PC-9 (cell line): ENCODE measurements at regions not wholly inside any gene's neighbourhood (a gene's known extent, or its start where the extent isn't known, plus 50 kb on each side); places are given as distances from the start of the nearest gene placed in this dataset.

Experiments used
- BruUV-seq: library from RNA; stranded (reverse); fragments of 400-500 nt; replicated peaks from 2 replicates; lab custom pipeline; 2021; lab: Mats Ljungman, UMichigan
- CTCF ChIA-PET: fragments of 300-600 bp; sonication (Branson Sonifier 250); formaldehyde crosslinking; loops from one replicate; lab custom pipeline; 2022; ENCODE audit warnings: antibody characterized with exemption; lab: Charles Lee
- POLR2A ChIA-PET: fragments of 300-600 bp; sonication (Branson Sonifier 250); formaldehyde crosslinking; loops from one replicate; lab custom pipeline; 2022; ENCODE audit warnings: antibody characterized with exemption; ENCODE audit not compliant: unreplicated experiment; lab: Charles Lee
- DNase-seq, 2 experiments: peaks; one replicate each; pipeline versions ENCODE4 v3.0.0 to v3.0.0-alpha.2; 2015 to 2022; ENCODE audit warnings: mixed read lengths in 1 of 2
- H2AFZ ChIP-seq: fragments of 200-600 bp; sonication (generic); 2 replicates; pipeline ENCODE4 v1.8.1; 2017; ENCODE audit warnings: antibody characterized with exemption
- H3F3A ChIP-seq: fragments of 200-600 bp; sonication (generic); 2 replicates; pipeline ENCODE4 v1.8.1; 2017; ENCODE audit warnings: antibody characterized with exemption, mild to moderate bottlenecking, low read depth; ENCODE audit not compliant: insufficient read depth
- H3K27ac ChIP-seq: fragments of 200-600 bp; sonication (generic); 2 replicates; pipeline ENCODE4 v1.6.1; 2016; ENCODE audit warnings: mixed run types
- H3K27me3 ChIP-seq: fragments of 200-600 bp; sonication (generic); 2 replicates; pipeline ENCODE4 v1.6.1; 2016; ENCODE audit warnings: low read depth, mixed run types; ENCODE audit not compliant: insufficient read depth
- H3K36me3 ChIP-seq: fragments of 200-600 bp; sonication (generic); 2 replicates; pipeline ENCODE4 v1.6.1; 2016; ENCODE audit warnings: low read depth, mixed run types
- H3K4me1 ChIP-seq: fragments of 200-600 bp; sonication (generic); replicated peaks from 2 replicates; pipeline ENCODE4 v1.6.1; 2016; ENCODE audit warnings: mixed run types; ENCODE audit not compliant: insufficient read depth
- H3K4me2 ChIP-seq: fragments of 200-600 bp; sonication (generic); 2 replicates; pipeline ENCODE4 v1.6.1; 2017; ENCODE audit warnings: mixed run types
- H3K4me3 ChIP-seq: fragments of 200-600 bp; sonication (generic); 2 replicates; pipeline ENCODE4 v1.6.1; 2016; ENCODE audit warnings: mixed run types
- H3K79me2 ChIP-seq: fragments of 200-600 bp; sonication (generic); 2 replicates; pipeline ENCODE4 v1.6.1; 2017; ENCODE audit warnings: low read depth, mixed run types
- H3K9me2 ChIP-seq: fragments of 200-600 bp; sonication (generic); 2 replicates; pipeline ENCODE4 v1.8.1; 2017; ENCODE audit warnings: mild to moderate bottlenecking; ENCODE audit not compliant: insufficient read depth
- H3K9me3 ChIP-seq: fragments of 200-600 bp; sonication (generic); 2 replicates; pipeline ENCODE4 v1.8.1; 2016; ENCODE audit warnings: low read depth; ENCODE audit not compliant: insufficient read depth
- H4K20me1 ChIP-seq: fragments of 200-600 bp; sonication (generic); 2 replicates; pipeline ENCODE4 v1.8.1; 2017; ENCODE audit not compliant: insufficient read depth
- CTCF ChIP-seq: fragments of 200-600 bp; sonication (generic); conservative IDR thresholded peaks from 2 replicates; pipeline ENCODE4 v1.6.1; 2017; ENCODE audit warnings: mixed run types, antibody characterized with exemption, mild to moderate bottlenecking, moderate library complexity
- EZH2 ChIP-seq: fragments of 200-600 bp; sonication (generic); IDR thresholded peaks from 2 replicates; pipeline ENCODE4 v1.8.0; 2017; ENCODE audit warnings: antibody characterized with exemption, low read depth
- intact Hi-C: fragments of 100-400 bp; cut with micrococcal nuclease; formaldehyde crosslinking; loops from one replicate; pipeline ENCODE4 v1.10.0; 2022; ENCODE audit not compliant: unreplicated experiment

- no peaks in the 10 kb centered on the region for H3F3A ChIP-seq
- no peaks in the 10 kb centered on the region for H3K9me3 ChIP-seq
- H3K27me3 ChIP-seq = no peaks in the 10 kb centered on the region
- ChIA-PET CTCF (interaction anchor here (0.6 kb wide), 1 partner anchor 15 kb away, joined by 3 read pairs; no protein-coding TSS in a partner anchor), POLR2A (no interaction called here)
- BruUV-seq = no TSS peak
- TF ChIP-seq EZH2 (no peak), CTCF (peak; percentile 51; the same call in 1 of the 2 replicates)
- H3K79me2 ChIP-seq = no peaks in the 10 kb centered on the region
- H4K20me1 ChIP-seq = no peaks in the 10 kb centered on the region
- no peaks in the 10 kb centered on the region for H3K36me3 ChIP-seq
- DNase-seq = no peak
- no peak overlapping the region for H3K4me3 ChIP-seq
- no peak overlapping the region for H3K4me2 ChIP-seq
- H3K4me1 ChIP-seq = no peaks in the 10 kb centered on the region
- no peak overlapping the region for H3K27ac ChIP-seq
- H3K9me2 ChIP-seq = no peaks in the 10 kb centered on the region
- no peak overlapping the region for H2AFZ ChIP-seq
- intact Hi-C loops = no loop called here
Measured at GRCh38 chr4:111806331-111806730, 338.9 kb upstream of the FAM241A start.

DNA sequence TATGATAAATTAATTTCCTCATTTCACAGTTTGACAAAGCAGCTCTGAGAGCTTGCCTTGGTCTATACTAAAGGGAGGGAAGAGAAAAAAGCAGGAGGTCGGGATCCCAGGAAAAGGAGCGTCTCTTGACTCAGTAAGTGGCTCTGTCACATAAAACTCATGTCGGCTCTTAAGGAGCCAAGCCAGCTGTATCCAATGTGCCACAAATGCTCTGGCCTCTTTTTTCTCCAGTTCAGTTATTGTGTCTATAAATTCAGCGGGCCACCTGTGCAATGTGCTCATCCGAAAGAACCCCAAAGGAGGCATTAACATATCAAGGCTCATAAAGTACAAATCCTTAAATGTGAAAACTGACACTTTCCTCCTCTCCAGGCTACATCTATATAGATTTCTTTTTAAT, 337.7 kb upstream of the FAM241A start:
- H3K36me3 ChIP-seq = no peaks in the 10 kb centered on the region
- H3F3A ChIP-seq = no peaks in the 10 kb centered on the region
- TF ChIP-seq EZH2 (no peak), CTCF (no peak)
- no peak overlapping the region for H3K27ac ChIP-seq
- no peak for DNase-seq
- H3K27me3 ChIP-seq = no peaks in the 10 kb centered on the region
- intact Hi-C loops = no loop called here
- ChIA-PET POLR2A (no interaction called here), CTCF (no interaction called here)
- no peaks in the 10 kb centered on the region for H3K79me2 ChIP-seq
- BruUV-seq = no TSS peak
- H4K20me1 ChIP-seq = no peaks in the 10 kb centered on the region
- H2AFZ ChIP-seq = no peak overlapping the region
- no peaks in the 10 kb centered on the region for H3K9me2 ChIP-seq
- H3K9me3 ChIP-seq = no peaks in the 10 kb centered on the region
- no peak overlapping the region for H3K4me2 ChIP-seq
- H3K4me3 ChIP-seq = no peak overlapping the region
- H3K4me1 ChIP-seq = no peaks in the 10 kb centered on the region

GRCh38 chr4:111808174-111808573, 337.1 kb upstream of the FAM241A start:
- no peak overlapping the region for H3K4me3 ChIP-seq
- H3K9me2 ChIP-seq = no peaks in the 10 kb centered on the region
- H3K36me3 ChIP-seq = no peaks in the 10 kb centered on the region
- no peaks in the 10 kb centered on the region for H3K4me1 ChIP-seq
- no peak for DNase-seq
- H3K27me3 ChIP-seq = no peaks in the 10 kb centered on the region
- H3K4me2 ChIP-seq = no peak overlapping the region
- no peaks in the 10 kb centered on the region for H3F3A ChIP-seq
- ChIA-PET POLR2A (no interaction called here), CTCF (no interaction called here)
- BruUV-seq = no TSS peak
- no peak overlapping the region for H2AFZ ChIP-seq
- H3K27ac ChIP-seq = no peak overlapping the region
- no peaks in the 10 kb centered on the region for H3K9me3 ChIP-seq
- TF ChIP-seq CTCF = no peak
- no peak for TF ChIP-seq EZH2
- H3K79me2 ChIP-seq = no peaks in the 10 kb centered on the region
- intact Hi-C loops = no loop called here
- no peaks in the 10 kb centered on the region for H4K20me1 ChIP-seq
